Activated naive CD4-positive, alpha-beta T cell treated with anti-CD3 and anti-CD28 coated beads, Interleukin-2, amount 50 U/mL, for 24 hours (primary cell): ENCODE measurements at regions not wholly inside any gene's neighbourhood (a gene's known extent, or its start where the extent isn't known, plus 50 kb on each side); places are given as distances from the start of the nearest gene placed in this dataset.

Experiments used
- H3K27ac Mint-ChIP-seq: one replicate; pipeline ENCODE4 v1.8.0; 2021; ENCODE audit warnings: mild to moderate bottlenecking, mixed read lengths
- H3K27me3 Mint-ChIP-seq: one replicate; pipeline ENCODE4 v1.8.0; 2021; ENCODE audit warnings: mixed read lengths
- H3K36me3 Mint-ChIP-seq: one replicate; pipeline ENCODE4 v1.8.0; 2021; ENCODE audit warnings: mixed read lengths
- H3K4me1 Mint-ChIP-seq: one replicate; pipeline ENCODE4 v1.8.0; 2021; ENCODE audit warnings: mixed read lengths
- H3K4me3 Mint-ChIP-seq: one replicate; pipeline ENCODE4 v1.8.0; 2021; ENCODE audit warnings: mild to moderate bottlenecking, mixed read lengths
- H3K9me3 Mint-ChIP-seq: one replicate; pipeline ENCODE4 v1.8.0; 2021; ENCODE audit warnings: mixed read lengths

DNA sequence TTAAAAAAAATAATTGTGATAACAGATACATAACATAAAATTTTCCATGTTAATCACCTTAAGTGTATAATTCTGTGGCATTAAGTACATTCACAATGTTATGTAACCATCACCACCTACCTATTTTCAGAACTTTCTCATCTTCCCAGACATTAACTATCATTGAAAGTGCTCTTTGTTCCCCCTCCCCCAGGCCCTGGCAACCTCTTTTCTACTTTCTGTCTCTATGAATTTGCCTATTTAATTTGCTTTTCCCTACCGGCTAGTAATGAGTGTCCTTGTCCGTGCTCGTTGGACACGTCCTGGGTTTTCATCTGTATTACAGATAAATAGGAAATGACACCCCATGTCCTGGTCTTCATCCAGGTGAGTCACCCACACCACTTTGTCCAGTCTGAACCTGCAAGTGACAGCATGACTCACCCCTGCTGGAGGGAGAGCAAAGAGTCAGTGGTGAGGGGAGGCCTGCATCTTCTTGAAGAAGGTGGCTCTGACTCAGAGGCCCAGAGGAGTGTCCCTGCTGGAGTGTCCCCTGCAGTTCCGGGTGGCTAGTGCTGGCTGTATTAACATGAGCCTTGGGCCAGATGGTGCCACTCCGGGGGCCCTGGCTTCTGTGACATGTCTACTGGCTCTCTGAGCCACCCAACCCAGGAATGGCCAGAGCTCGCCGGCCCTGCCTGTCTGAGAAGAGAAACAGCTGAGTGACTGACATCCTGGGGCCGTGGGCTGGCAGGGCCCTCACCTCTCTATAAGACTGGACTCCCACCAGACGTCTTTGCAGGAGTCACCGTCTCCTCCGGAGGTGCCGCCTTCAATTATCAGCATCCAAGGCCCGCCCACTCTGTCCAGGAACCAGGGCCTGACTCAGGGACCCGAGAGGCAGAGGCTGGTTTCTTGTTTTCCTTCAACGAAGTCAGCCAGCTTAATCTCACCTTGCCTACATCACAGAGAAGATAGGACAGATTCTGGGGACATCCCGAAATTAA lies 503.2 kb upstream of the MKI67 start:
- Mint-ChIP-seq H3K4me1 (no peaks in the 10 kb centered on the region), H3K27me3 (peaks cover 5% of the 10 kb centered on the region), H3K4me3 (no peak overlapping the region), H3K36me3 (no peaks in the 10 kb centered on the region), H3K9me3 (no peaks in the 10 kb centered on the region), H3K27ac (no peak overlapping the region)

DNA sequence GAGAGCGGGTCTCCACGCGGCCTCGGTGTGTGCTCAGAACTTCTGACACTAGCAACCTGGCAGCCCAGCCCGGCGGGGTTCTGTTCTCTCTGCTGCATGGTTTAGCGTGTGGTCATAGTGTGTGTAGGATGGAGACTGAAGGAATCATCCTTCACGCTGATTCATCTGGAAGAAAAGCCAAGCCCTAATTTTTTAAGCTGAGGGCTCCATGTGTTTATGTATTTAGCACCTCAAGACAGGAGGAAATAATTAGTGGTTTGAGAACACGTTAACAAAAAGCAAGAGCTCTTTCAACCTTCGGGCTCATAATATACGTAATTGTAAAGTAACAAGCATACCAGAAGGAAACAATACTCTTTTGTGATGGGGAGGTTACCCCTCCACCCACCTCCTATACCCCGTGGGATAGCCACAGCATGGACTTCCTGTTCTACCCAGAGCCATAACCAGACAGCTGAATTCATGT lies 504.6 kb upstream of the MKI67 start:
- H3K27me3 Mint-ChIP-seq, result peaks cover 8% of the 10 kb centered on the region
- no peak overlapping the region for H3K27ac Mint-ChIP-seq
- no peaks in the 10 kb centered on the region for H3K4me1 Mint-ChIP-seq
- H3K9me3 Mint-ChIP-seq, result no peaks in the 10 kb centered on the region
- no peak overlapping the region for H3K4me3 Mint-ChIP-seq
- no peaks in the 10 kb centered on the region for H3K36me3 Mint-ChIP-seq

DNA sequence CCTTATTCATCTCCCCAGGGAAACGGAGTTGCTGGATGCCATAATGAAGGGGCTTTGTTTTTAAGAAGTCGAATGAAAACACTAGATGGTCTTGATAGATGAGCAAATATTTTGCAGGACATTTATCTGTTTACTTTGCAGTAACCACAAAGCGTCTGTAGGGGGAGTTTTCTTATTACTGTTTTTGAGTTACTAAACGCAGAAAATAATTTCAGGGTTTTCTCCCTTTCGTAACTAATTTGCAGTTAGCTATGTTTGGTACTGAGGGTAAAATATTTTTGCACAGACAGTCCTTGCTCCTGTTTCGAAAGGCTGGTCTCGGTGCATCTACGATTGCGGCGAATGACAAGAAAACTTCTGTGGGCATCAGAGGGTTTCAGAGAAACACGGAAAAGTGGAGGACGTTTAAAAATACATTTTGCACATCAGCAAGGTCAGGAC lies 505.6 kb upstream of the MKI67 start:
- Mint-ChIP-seq H3K4me1 (no peaks in the 10 kb centered on the region), H3K9me3 (no peaks in the 10 kb centered on the region)

DNA sequence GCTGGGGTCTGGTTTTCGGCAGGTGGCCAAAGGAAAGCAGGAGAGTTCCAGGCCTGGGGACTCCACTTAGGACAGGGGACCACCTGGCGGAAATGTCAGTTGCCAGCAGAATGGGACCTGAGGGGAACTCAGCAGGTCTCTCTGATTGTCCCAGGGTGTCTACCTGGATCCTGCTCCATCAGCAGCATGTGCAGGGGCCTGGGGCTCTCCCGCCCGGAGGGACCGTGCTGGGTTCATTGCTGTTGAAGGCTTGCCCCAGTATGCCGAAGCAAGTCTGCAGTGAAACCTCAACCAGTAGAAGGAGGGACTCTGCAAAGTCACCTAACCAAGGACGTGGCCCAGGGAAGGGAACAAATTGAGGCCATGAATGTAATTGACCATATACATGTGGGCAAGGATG lies 506.5 kb upstream of the MKI67 start:
- Mint-ChIP-seq H3K4me3 (no peak overlapping the region), H3K36me3 (no peaks in the 10 kb centered on the region), H3K27me3 (peaks cover 6% of the 10 kb centered on the region), H3K4me1 (no peaks in the 10 kb centered on the region), H3K9me3 (no peaks in the 10 kb centered on the region), H3K27ac (no peak overlapping the region)

More for the DNA sequence above, 505.6 kb upstream of the MKI67 start:
- Mint-ChIP-seq H3K27me3 (peaks cover 6% of the 10 kb centered on the region), H3K4me3 (no peak overlapping the region), H3K27ac (peak overlapping the region; percentile 20), H3K36me3 (no peaks in the 10 kb centered on the region)

DNA sequence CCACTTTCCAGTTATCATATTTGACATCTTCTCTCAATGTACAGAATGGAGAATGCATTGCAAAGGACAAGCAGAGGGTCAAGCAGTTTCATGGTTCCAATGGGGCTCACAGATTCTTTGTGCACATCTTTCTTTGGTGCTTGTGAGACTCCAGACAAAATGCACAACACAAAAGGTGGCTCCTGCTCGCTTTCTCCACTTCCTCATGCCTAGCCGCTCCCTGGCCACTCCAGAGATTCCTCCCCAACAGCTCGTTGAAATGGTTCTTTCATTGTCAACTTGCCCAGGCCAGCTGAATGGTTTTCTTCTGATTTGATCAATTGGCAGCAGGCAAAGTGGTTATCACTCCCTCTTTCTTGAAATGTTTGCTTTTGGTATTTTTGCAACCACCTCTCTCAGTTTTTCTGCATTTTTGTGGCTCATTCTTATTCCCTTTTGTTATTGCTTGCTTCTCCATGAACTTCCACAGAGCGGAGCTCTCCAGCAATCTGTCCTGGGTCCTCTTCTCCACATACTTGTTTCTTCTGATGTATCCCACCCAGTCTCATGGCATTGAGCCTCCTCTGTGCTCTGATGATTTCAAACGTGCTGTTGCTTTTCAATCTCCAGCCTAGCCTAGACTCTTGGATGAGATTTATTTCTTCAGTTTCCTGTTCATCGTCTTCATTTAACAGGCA lies 507.8 kb upstream of the MKI67 start:
- H3K4me1 Mint-ChIP-seq, result no peaks in the 10 kb centered on the region
- no peaks in the 10 kb centered on the region for H3K36me3 Mint-ChIP-seq
- H3K4me3 Mint-ChIP-seq, result no peak overlapping the region
- no peak overlapping the region for H3K27ac Mint-ChIP-seq
- H3K27me3 Mint-ChIP-seq, result peaks cover 6% of the 10 kb centered on the region
- H3K9me3 Mint-ChIP-seq, result peaks cover 2% of the 10 kb centered on the region

DNA sequence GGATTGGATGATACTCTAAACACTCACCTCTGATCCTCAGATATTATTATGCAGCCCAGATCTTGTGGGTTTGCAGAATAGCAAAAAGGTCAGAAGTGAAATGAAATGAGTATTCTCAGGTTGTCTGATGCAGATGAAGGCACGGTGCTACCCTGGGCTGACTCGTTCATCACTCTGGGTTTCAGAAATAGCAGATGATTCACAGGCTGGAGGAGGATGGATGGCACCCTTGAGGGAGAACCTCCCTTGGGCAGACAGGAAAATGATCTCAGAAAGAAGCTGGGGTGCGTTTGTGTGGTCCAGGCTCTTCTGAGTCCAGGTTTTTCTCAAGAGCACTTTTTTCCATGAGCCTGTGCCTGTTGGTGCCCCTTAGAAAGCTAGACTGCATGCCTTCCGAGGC lies 515.8 kb upstream of the MKI67 start:
- H3K4me1 Mint-ChIP-seq, result no peaks in the 10 kb centered on the region
- H3K27ac Mint-ChIP-seq, result no peak overlapping the region
- peaks cover 5% of the 10 kb centered on the region for H3K27me3 Mint-ChIP-seq

DNA sequence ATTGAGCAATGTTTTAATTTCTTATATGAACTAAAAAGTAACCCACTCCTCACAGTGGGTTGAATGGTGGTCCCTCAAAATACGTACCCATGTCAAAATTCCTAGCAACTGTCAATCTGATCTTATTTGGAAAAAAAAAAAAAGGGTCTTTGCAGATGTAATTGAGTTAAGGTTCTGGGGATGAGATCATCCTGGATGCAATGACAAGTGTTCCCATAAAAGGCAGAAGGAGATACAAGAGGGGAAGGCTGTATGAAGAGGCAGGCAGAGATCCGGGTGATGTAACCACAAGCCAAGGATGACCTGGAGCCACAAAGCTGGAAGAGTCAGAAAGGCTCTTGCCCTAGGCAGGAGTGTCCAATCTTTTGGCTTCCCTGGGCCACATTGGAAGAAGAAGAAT lies 516.3 kb upstream of the MKI67 start:
- Mint-ChIP-seq H3K27ac (no peak overlapping the region), H3K27me3 (peaks cover 5% of the 10 kb centered on the region), H3K4me3 (no peak overlapping the region), H3K36me3 (no peaks in the 10 kb centered on the region), H3K4me1 (no peaks in the 10 kb centered on the region), H3K9me3 (peaks cover 3% of the 10 kb centered on the region)

More for the DNA sequence above, 515.8 kb upstream of the MKI67 start:
- H3K36me3 Mint-ChIP-seq, result no peaks in the 10 kb centered on the region
- H3K9me3 Mint-ChIP-seq, result peaks cover 3% of the 10 kb centered on the region
- no peak overlapping the region for H3K4me3 Mint-ChIP-seq

DNA sequence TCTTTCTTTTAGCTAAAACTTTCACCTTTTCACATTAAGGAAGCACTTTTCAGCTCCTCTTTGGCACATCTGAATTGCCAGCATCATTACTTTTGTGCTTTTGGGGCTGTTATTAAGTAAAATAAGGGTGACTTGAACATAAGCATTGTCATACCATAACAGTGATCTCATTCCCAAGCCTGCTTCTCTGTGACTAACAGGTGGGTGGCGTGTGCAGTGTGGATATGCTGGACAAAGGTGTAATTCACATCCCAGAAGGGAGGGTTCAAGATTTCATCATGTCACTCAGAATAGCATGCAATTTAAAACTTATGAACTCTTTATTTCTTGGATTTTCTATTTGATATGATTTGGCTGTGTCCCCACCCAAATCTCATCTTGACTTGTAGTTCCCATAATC lies 517.4 kb upstream of the MKI67 start:
- H3K9me3 Mint-ChIP-seq, result peaks cover 3% of the 10 kb centered on the region

DNA sequence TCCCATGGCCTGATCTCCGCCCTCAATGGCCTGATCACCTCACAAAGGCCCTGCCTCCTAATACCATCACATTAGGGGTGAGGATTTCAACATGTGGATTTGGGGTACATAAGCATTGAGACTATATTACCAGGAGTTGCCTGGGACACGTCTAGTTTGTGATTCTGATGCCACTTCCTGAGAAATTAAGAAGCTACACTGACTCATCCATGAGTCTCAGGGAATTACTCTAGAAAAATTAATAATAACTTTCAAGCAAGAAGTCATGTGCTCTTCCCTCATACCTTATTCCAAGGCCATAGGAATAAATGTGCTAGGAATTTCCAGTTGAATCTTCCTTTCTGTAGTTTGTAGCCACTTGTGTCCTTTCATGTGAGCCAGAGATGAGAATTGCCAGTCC lies 519.3 kb upstream of the MKI67 start:
- no peak overlapping the region for H3K27ac Mint-ChIP-seq
- peaks cover 3% of the 10 kb centered on the region for H3K27me3 Mint-ChIP-seq
- H3K9me3 Mint-ChIP-seq, result no peaks in the 10 kb centered on the region
- H3K4me1 Mint-ChIP-seq, result no peaks in the 10 kb centered on the region
- H3K4me3 Mint-ChIP-seq, result no peak overlapping the region
- no peaks in the 10 kb centered on the region for H3K36me3 Mint-ChIP-seq

More for the DNA sequence above, 517.4 kb upstream of the MKI67 start:
- Mint-ChIP-seq H3K27ac (no peak overlapping the region), H3K27me3 (peaks cover 5% of the 10 kb centered on the region), H3K4me3 (no peak overlapping the region), H3K36me3 (no peaks in the 10 kb centered on the region), H3K4me1 (no peaks in the 10 kb centered on the region)

DNA sequence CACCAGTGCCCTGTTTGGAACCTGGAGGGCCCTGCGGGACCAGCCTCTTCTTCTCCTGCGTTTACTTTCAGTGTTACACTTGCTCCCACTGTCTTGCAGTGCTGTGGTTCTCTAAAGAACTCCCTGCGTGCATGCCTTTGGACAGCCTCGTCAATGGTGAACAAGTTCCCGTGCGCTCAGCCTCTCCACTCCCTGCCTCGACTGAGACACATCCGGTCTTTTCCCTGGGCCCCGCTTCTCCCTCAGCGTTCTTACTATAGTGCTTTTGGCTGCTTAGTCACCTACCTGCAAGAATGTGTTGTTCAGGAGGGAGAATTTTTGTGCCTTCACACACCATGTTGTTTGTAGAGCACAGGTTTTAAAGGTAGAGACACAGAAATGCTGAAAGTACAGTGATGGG lies 520.7 kb upstream of the MKI67 start:
- Mint-ChIP-seq H3K4me3 (no peak overlapping the region), H3K27ac (no peak overlapping the region), H3K36me3 (no peaks in the 10 kb centered on the region), H3K9me3 (no peaks in the 10 kb centered on the region), H3K27me3 (no peaks in the 10 kb centered on the region), H3K4me1 (no peaks in the 10 kb centered on the region)

DNA sequence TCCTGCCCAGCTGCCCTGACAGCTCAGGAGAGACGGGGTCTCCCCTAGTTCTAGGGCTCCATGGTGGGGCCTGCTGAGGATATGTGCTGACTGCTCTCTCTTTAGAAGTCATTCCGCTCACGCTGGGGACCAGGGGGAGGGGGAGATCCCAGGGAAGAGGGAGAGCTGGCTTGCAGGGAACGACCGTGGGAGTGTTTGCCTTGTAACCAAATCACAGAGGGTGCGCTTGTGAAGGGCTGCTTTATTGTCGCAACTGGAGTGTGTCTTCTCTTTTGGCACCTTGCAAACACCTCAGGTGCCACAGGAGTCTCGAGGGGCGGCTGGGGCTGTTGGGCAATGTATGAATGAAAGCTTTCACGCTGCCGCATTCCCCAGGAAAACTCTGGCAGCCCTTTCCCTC lies 531.3 kb upstream of the MKI67 start:
- H3K9me3 Mint-ChIP-seq, result no peaks in the 10 kb centered on the region
- H3K27ac Mint-ChIP-seq, result no peak overlapping the region
- no peaks in the 10 kb centered on the region for H3K36me3 Mint-ChIP-seq
- H3K4me3 Mint-ChIP-seq, result no peak overlapping the region
- H3K4me1 Mint-ChIP-seq, result no peaks in the 10 kb centered on the region
- H3K27me3 Mint-ChIP-seq, result peaks cover 3% of the 10 kb centered on the region

DNA sequence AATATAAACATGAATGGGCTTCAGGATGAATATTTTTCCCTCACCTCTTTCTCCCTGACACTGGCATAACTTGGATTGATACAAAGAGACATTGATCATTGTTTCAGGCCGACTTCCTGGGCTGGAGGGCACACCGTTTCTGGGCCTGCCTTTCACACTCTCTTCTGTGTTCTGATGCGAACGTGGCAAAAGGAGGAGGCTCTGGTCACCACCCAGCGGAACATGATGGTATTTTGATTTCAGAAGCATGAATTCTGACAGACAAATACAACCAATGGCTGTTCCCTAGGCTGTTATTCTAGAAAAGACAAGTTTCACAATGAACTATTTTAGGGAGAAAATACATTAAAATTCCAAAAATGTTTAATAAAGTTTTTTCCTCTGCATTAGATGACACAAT lies 534.5 kb upstream of the MKI67 start:
- Mint-ChIP-seq H3K27me3 (peaks cover 5% of the 10 kb centered on the region), H3K9me3 (no peaks in the 10 kb centered on the region), H3K4me1 (no peaks in the 10 kb centered on the region), H3K27ac (no peak overlapping the region), H3K4me3 (no peak overlapping the region), H3K36me3 (no peaks in the 10 kb centered on the region)

DNA sequence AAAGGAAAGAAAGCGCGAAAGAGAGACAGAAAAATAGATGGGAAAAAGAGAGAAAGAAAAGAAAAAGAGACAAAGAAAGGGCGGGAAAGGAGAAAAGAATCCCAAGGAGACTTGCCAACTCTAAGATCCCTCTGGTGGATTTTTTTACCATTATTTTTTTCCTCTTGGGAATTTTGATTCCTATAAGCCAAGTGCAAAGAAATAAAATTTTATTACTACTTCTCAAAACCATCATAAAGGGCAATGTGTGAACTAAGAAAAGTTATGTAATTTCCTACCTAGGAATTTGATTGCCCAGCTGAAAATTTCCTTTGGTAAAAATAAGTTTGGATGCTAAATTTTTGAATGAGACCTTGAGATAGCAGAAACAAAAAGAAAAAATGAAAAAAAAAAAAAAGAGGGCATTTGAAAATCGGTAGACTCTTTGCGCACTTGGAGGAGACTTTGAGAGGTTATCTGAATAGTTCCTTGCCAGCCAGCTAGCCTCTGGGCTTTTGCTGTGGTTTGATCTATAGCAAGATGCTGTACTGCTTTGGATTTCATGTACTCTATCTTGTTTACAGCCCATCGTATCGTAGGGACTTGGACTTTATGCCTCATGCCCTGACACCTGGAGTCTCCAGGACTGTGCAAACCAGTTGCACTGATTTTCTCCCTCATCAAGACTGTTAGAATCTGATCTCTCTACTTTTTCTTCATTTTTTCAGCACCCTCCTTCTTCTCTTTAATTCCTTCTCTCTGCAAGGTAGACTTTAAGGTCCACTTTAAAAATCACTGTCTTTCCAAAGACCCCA lies 535.4 kb upstream of the MKI67 start:
- Mint-ChIP-seq H3K36me3 (no peaks in the 10 kb centered on the region), H3K4me1 (no peaks in the 10 kb centered on the region), H3K9me3 (no peaks in the 10 kb centered on the region), H3K4me3 (no peak overlapping the region), H3K27me3 (peaks cover 5% of the 10 kb centered on the region), H3K27ac (no peak overlapping the region)

DNA sequence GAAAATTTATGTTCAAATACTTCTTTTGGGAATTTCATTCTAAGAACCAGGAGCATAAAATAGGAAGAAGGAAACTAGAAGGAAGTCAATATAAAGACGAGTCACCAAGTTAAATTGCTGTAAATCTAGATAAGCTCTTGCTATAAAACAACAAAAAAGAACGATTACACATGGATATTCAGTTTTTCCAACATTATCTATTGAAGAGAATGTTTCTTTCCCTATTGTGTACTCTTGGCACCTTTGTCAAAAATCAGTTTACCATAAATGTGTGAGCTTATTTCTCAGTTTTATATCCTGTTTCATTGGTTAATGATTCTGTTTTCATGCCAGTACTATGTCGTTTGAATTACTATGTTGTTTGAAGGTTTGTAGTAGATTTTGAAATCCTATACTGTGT lies 536.3 kb upstream of the MKI67 start:
- Mint-ChIP-seq H3K9me3 (no peaks in the 10 kb centered on the region), H3K27ac (no peak overlapping the region), H3K4me3 (no peak overlapping the region), H3K4me1 (no peaks in the 10 kb centered on the region), H3K36me3 (no peaks in the 10 kb centered on the region), H3K27me3 (peaks cover 5% of the 10 kb centered on the region)

DNA sequence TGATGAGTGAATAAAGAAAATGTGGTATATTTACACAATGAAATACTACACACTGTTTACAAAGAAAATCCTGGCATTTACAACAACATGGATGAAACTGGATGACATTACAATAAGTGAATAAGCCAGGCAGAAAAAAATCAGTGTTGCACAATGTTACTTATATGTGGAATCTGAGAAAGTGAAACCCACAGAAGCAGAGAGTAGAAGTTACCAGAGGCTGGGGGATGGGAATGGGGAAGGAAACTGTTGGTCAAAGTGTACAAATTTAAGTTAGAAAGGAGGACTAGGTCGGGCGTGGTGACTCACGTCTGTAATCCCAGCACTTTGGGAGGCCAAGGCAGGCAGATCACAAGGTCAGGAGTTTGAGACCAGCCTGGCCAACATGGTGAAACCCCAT lies 538.5 kb upstream of the MKI67 start:
- Mint-ChIP-seq H3K27me3 (peaks cover 3% of the 10 kb centered on the region), H3K27ac (no peak overlapping the region), H3K36me3 (no peaks in the 10 kb centered on the region), H3K4me3 (no peak overlapping the region), H3K9me3 (no peaks in the 10 kb centered on the region), H3K4me1 (no peaks in the 10 kb centered on the region)
